GM21367 (cell line): ENCODE measurements at regions not wholly inside any gene's neighbourhood (a gene's known extent, or its start where the extent isn't known, plus 50 kb on each side); places are given as distances from the start of the nearest gene placed in this dataset.
A peak's percentile ranks its signal among the peaks of the same experiment; 100 is the strongest.
"Not testable (repeated sequence)": the region's sequence is repeated elsewhere in the genome, so short reads cannot be mapped to it uniquely, and the experiment has no call there.

Source experiments
- ATAC-seq: cut with Tn5 transposase; IDR thresholded peaks from one replicate; pipeline ENCODE4 v1.9.1; 2021; ENCODE audit not compliant: unreplicated experiment

- not testable (repeated sequence) for ATAC-seq
Observed at GRCh38 chr9:62798884-62799850, 1609.3 kb downstream of the SPATA31A7 start.

- not testable (repeated sequence) for ATAC-seq
Observed at GRCh38 chr9:62799851-62800371, 1610.1 kb downstream of the SPATA31A7 start.

- not testable (repeated sequence) for ATAC-seq
Observed at GRCh38 chr9:62800451-62801371, 1610.9 kb downstream of the SPATA31A7 start.

GRCh38 chr9:62801372-62801811, 1611.6 kb downstream of the SPATA31A7 start:
- ATAC-seq, result not testable (repeated sequence)

GRCh38 chr9:62801961-62802718, 1612.3 kb downstream of the SPATA31A7 start:
- ATAC-seq, result peak; percentile 99

GRCh38 chr9:62802719-62803079, 1612.9 kb downstream of the SPATA31A7 start:
- not testable (repeated sequence) for ATAC-seq

- ATAC-seq, result not testable (repeated sequence)
Observed at GRCh38 chr9:62803099-62803498, 1613.3 kb downstream of the SPATA31A7 start.

GRCh38 chr9:62804314-62804713, 1614.5 kb downstream of the SPATA31A7 start:
- ATAC-seq, result not testable (repeated sequence)

- ATAC-seq, result not testable (repeated sequence)
Observed at GRCh38 chr9:62807424-62807823, 1617.6 kb downstream of the SPATA31A7 start.

- ATAC-seq, result not testable (repeated sequence)
Observed at GRCh38 chr9:62808081-62808480, 1618.2 kb downstream of the SPATA31A7 start.

- ATAC-seq, result not testable (repeated sequence)
Observed at GRCh38 chr9:62810318-62810717, 1620.5 kb downstream of the SPATA31A7 start.

GRCh38 chr9:62810811-62811315, 1621.0 kb downstream of the SPATA31A7 start:
- ATAC-seq, result not testable (repeated sequence)

GRCh38 chr9:62815436-62815835, 1625.6 kb downstream of the SPATA31A7 start:
- not testable (repeated sequence) for ATAC-seq

- ATAC-seq, result not testable (repeated sequence)
Observed at GRCh38 chr9:62816331-62816730, 1626.5 kb downstream of the SPATA31A7 start.

GRCh38 chr9:62817214-62817613, 1627.4 kb downstream of the SPATA31A7 start:
- not testable (repeated sequence) for ATAC-seq

GRCh38 chr9:62822185-62822584, 1632.3 kb downstream of the SPATA31A7 start:
- ATAC-seq, result not testable (repeated sequence)

GRCh38 chr9:62827957-62828907, 1638.4 kb downstream of the SPATA31A7 start:
- not testable (repeated sequence) for ATAC-seq

- ATAC-seq, result not testable (repeated sequence)
Observed at GRCh38 chr9:62830829-62831459, 1641.1 kb downstream of the SPATA31A7 start.
